ENCODE measurements at regions not wholly inside any gene's neighbourhood (a gene's known extent, or its start where the extent isn't known, plus 50 kb on each side); places are given as distances from the start of the nearest gene placed in this dataset.

GRCh38 chr16:61413021-61413420 is 623.2 kb downstream of the CDH8 start:
- Mint-ChIP-seq H3K36me3 (peaks cover 0 to 3% (median 0%) of the 10 kb centered on the region in 3 donors), H3K4me1 (no peaks in the 10 kb centered on the region), H3K9me3 (peaks cover 0 to 64% (median 23%) of the 10 kb centered on the region in 6 donors), H3K4me3 (no peak overlapping the region), H3K27me3 (ENCODE audit: low read depth in 3 of 3) (peaks cover 0 to 2% (median 0%) of the 10 kb centered on the region in 3 donors), H3K27ac (no peak overlapping the region)
- DNase-seq: no peak

- no peak overlapping the region for H3K27ac Mint-ChIP-seq
- H3K4me1 Mint-ChIP-seq: no peaks in the 10 kb centered on the region
- no peak overlapping the region for H3K4me3 Mint-ChIP-seq
- H3K36me3 Mint-ChIP-seq: peaks cover 0 to 3% (median 0%) of the 10 kb centered on the region in 3 donors
- H3K9me3 Mint-ChIP-seq: peaks cover 0 to 61% (median 23%) of the 10 kb centered on the region in 6 donors
- no peak for DNase-seq
- peaks cover 0 to 2% (median 0%) of the 10 kb centered on the region in 3 donors for H3K27me3 Mint-ChIP-seq (ENCODE audit: low read depth in 3 of 3)
These were observed 623.7 kb downstream of the CDH8 start for GRCh38 chr16:61412562-61412961.

- Mint-ChIP-seq H3K27me3 (ENCODE audit: low read depth in 3 of 3) (peaks cover 0 to 2% (median 0%) of the 10 kb centered on the region in 3 donors), H3K4me3 (no peak overlapping the region), H3K9me3 (peaks cover 3 to 67% (median 25%) of the 10 kb centered on the region in 6 donors), H3K27ac (no peak overlapping the region), H3K4me1 (no peaks in the 10 kb centered on the region), H3K36me3 (peaks cover 0 to 3% (median 0%) of the 10 kb centered on the region in 3 donors)
- DNase-seq: no peak
These were observed 626.6 kb downstream of the CDH8 start for GRCh38 chr16:61409604-61410003.

- DNase-seq: no peak
These were observed 632.9 kb downstream of the CDH8 start for GRCh38 chr16:61403386-61403785.

GRCh38 chr16:61391896-61392295 is 644.3 kb downstream of the CDH8 start:
- Mint-ChIP-seq H3K36me3 (peaks cover 0 to 3% (median 0%) of the 10 kb centered on the region in 3 donors), H3K9me3 (peaks cover 12 to 59% (median 27%) of the 10 kb centered on the region in 6 donors), H3K27me3 (ENCODE audit: low read depth in 3 of 3) (no peaks in the 10 kb centered on the region), H3K27ac (no peak overlapping the region), H3K4me1 (no peaks in the 10 kb centered on the region), H3K4me3 (no peak overlapping the region)
- no peak for DNase-seq

More at GRCh38 chr16:61403386-61403785, 632.9 kb downstream of the CDH8 start:
- no peaks in the 10 kb centered on the region for H3K27me3 Mint-ChIP-seq (ENCODE audit: low read depth in 3 of 3)
- no peaks in the 10 kb centered on the region for H3K36me3 Mint-ChIP-seq
- peaks cover 8 to 52% (median 30%) of the 10 kb centered on the region in 6 donors for H3K9me3 Mint-ChIP-seq
- no peak overlapping the region for H3K4me3 Mint-ChIP-seq
- no peaks in the 10 kb centered on the region for H3K4me1 Mint-ChIP-seq
- no peak overlapping the region for H3K27ac Mint-ChIP-seq

- Mint-ChIP-seq H3K27ac (no peak overlapping the region), H3K36me3 (peaks cover 0 to 3% (median 0%) of the 10 kb centered on the region in 3 donors), H3K27me3 (ENCODE audit: low read depth in 3 of 3) (no peaks in the 10 kb centered on the region), H3K4me3 (no peak overlapping the region), H3K4me1 (no peaks in the 10 kb centered on the region), H3K9me3 (peaks cover 9 to 59% (median 24%) of the 10 kb centered on the region in 6 donors)
- no peak for DNase-seq
These were observed 645.1 kb downstream of the CDH8 start for GRCh38 chr16:61390965-61391637.

- H3K27me3 Mint-ChIP-seq (ENCODE audit: low read depth in 3 of 3): no peaks in the 10 kb centered on the region
- DNase-seq: no peak
- H3K9me3 Mint-ChIP-seq: peaks cover 2 to 68% (median 24%) of the 10 kb centered on the region in 6 donors
- H3K4me1 Mint-ChIP-seq: no peaks in the 10 kb centered on the region
- peaks cover 0 to 3% (median 0%) of the 10 kb centered on the region in 3 donors for H3K36me3 Mint-ChIP-seq
- H3K27ac Mint-ChIP-seq: no peak overlapping the region
- H3K4me3 Mint-ChIP-seq: no peak overlapping the region
These were observed 650.7 kb downstream of the CDH8 start for GRCh38 chr16:61385392-61386071.

- Mint-ChIP-seq H3K4me1 (no peaks in the 10 kb centered on the region), H3K27ac (no peak overlapping the region), H3K9me3 (peaks cover 2 to 82% (median 19%) of the 10 kb centered on the region in 6 donors), H3K4me3 (no peak overlapping the region), H3K36me3 (peaks cover 0 to 8% (median 0%) of the 10 kb centered on the region in 3 donors), H3K27me3 (ENCODE audit: low read depth in 3 of 3) (no peaks in the 10 kb centered on the region)
- DNase-seq: no peak
These were observed 653.8 kb downstream of the CDH8 start for GRCh38 chr16:61382435-61382834.

GRCh38 chr16:61379311-61379710 is 656.9 kb downstream of the CDH8 start:
- Mint-ChIP-seq H3K27me3 (ENCODE audit: low read depth in 3 of 3) (no peaks in the 10 kb centered on the region), H3K36me3 (peaks cover 0 to 8% (median 3%) of the 10 kb centered on the region in 3 donors), H3K27ac (no peak overlapping the region), H3K4me3 (no peak overlapping the region), H3K9me3 (peaks cover 7 to 79% (median 18%) of the 10 kb centered on the region in 6 donors), H3K4me1 (no peaks in the 10 kb centered on the region)
- no peak for DNase-seq

GRCh38 chr16:61374071-61374470 is 662.2 kb downstream of the CDH8 start:
- peaks cover 5 to 52% (median 17%) of the 10 kb centered on the region in 6 donors for H3K9me3 Mint-ChIP-seq
- H3K27ac Mint-ChIP-seq: no peak overlapping the region
- H3K27me3 Mint-ChIP-seq (ENCODE audit: low read depth in 3 of 3): no peaks in the 10 kb centered on the region
- no peaks in the 10 kb centered on the region for H3K4me1 Mint-ChIP-seq
- H3K36me3 Mint-ChIP-seq: peaks cover 0 to 6% (median 5%) of the 10 kb centered on the region in 3 donors
- no peak for DNase-seq
- no peak overlapping the region for H3K4me3 Mint-ChIP-seq

- Mint-ChIP-seq H3K4me3 (no peak overlapping the region), H3K36me3 (peaks cover 0 to 4% (median 0%) of the 10 kb centered on the region in 3 donors), H3K4me1 (no peaks in the 10 kb centered on the region), H3K9me3 (peaks cover 7 to 50% (median 17%) of the 10 kb centered on the region in 6 donors), H3K27me3 (ENCODE audit: low read depth in 3 of 3) (no peaks in the 10 kb centered on the region), H3K27ac (no peak overlapping the region)
- DNase-seq: no peak
These were observed 664.4 kb downstream of the CDH8 start for GRCh38 chr16:61371881-61372280.

GRCh38 chr16:61371388-61371787 is 664.9 kb downstream of the CDH8 start:
- H3K36me3 Mint-ChIP-seq: peaks cover 0 to 3% (median 0%) of the 10 kb centered on the region in 3 donors
- H3K9me3 Mint-ChIP-seq: peaks cover 4 to 49% (median 15%) of the 10 kb centered on the region in 6 donors
- H3K27ac Mint-ChIP-seq: no peak overlapping the region
- DNase-seq: no peak
- no peak overlapping the region for H3K4me3 Mint-ChIP-seq
- no peaks in the 10 kb centered on the region for H3K4me1 Mint-ChIP-seq
- no peaks in the 10 kb centered on the region for H3K27me3 Mint-ChIP-seq (ENCODE audit: low read depth in 3 of 3)

- Mint-ChIP-seq H3K4me3 (no peak overlapping the region), H3K9me3 (peaks cover 4 to 53% (median 20%) of the 10 kb centered on the region in 6 donors), H3K4me1 (no peaks in the 10 kb centered on the region), H3K27me3 (ENCODE audit: low read depth in 3 of 3) (no peaks in the 10 kb centered on the region), H3K27ac (no peak overlapping the region), H3K36me3 (peaks cover 0 to 3% (median 0%) of the 10 kb centered on the region in 3 donors)
- DNase-seq: no peak
These were observed 665.7 kb downstream of the CDH8 start for GRCh38 chr16:61370564-61370963.

GRCh38 chr16:61366006-61366405 is 670.2 kb downstream of the CDH8 start:
- no peak overlapping the region for H3K4me3 Mint-ChIP-seq
- peaks cover 4 to 71% (median 22%) of the 10 kb centered on the region in 6 donors for H3K9me3 Mint-ChIP-seq
- no peaks in the 10 kb centered on the region for H3K4me1 Mint-ChIP-seq
- H3K36me3 Mint-ChIP-seq: peaks cover 0 to 3% (median 0%) of the 10 kb centered on the region in 3 donors
- H3K27me3 Mint-ChIP-seq (ENCODE audit: low read depth in 3 of 3): no peaks in the 10 kb centered on the region
- DNase-seq: no peak
- H3K27ac Mint-ChIP-seq: no peak overlapping the region
